ENCODE measurements at regions not wholly inside any gene's neighbourhood (a gene's known extent, or its start where the extent isn't known, plus 50 kb on each side); places are given as distances from the start of the nearest gene placed in this dataset.

DNA sequence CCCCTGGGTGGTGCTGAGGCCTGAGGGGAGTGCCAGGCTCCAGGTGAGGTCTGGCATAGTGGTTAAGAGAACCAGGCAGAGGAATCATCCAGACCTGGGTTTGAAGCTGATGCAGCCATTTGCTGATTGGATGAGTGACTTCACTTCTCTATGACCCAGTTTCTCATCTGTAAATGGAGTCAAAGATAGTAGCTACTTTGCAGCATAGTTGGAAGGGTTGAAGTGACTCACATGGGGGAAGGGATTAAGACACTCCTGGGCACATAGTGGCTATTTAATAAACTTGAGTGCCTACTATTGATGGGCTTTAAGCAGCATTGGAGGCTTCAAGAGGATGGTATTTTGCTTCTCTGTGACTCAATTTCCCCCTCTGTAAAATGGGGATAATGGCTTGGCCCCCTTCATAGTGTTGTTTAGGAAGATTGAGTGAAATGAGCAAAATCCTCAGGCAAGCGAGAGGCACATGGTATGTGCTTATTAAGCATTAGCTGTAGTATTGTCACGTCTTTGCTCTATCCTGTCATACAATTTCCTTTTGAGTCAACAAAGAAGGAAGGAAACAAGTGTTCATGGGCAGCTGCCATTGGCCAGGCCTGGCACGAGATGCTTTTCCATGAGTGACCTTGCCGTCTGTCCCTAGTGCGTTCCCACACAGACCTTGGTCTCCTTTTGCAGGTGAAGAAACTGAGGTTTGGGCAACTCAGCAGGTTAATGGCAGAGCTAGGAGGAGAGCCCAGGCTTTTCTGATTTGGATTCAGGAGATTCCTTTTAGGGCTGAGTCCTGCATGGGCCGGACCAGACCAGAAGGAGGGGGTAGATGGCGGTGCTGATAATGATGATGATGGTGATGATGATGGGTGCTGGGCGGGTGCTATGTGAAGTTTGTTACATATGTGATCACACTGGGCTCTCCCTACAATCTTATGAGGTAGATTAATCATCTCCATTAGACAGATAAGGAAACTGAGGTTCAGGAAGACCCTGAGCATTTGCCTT lies 131.1 kb upstream of the WNT4 start:
- Histone ChIP-seq H3K27ac (ENCODE audit: low read depth, low read length) (peak overlapping the region; percentile 89), H2AFZ (ENCODE audit: insufficient read depth, low read length, poor library complexity) (no peak overlapping the region), H3K23ac (ENCODE audit: low read length) (no peak overlapping the region), H3K9ac (ENCODE audit: low read length) (no peak overlapping the region), H3K9me3 (ENCODE audit: insufficient read depth, low read depth, low read length) (peaks cover 1% of the 10 kb centered on the region), H3K18ac (ENCODE audit: low read length) (peak overlapping the region; percentile 71), H3K4me2 (ENCODE audit: low read length) (no peak overlapping the region), H3K79me1 (ENCODE audit: low read length) (peaks cover 31% of the 10 kb centered on the region), H4K91ac (ENCODE audit: low read depth, low read length) (peak overlapping the region; percentile 97), H3K4me3 (ENCODE audit: low read depth, low read length) (no peak overlapping the region), H4K12ac (ENCODE audit: low read depth, low read length) (no peak overlapping the region), H3K4ac (ENCODE audit: low read depth, low read length) (no peak overlapping the region), H3K79me2 (ENCODE audit: control insufficient read depth, insufficient read depth, low read length, poor library complexity) (peaks cover 7% of the 10 kb centered on the region), H2BK12ac (ENCODE audit: low read length) (peak overlapping the region; percentile 62), H3K14ac (ENCODE audit: low read length) (peak overlapping the region; percentile 92), H2BK120ac (ENCODE audit: insufficient read depth, low read length, poor library complexity) (peak overlapping the region; percentile 98), H2AK5ac (ENCODE audit: low read length) (peak overlapping the region; percentile 57), H3K27me3 (ENCODE audit: insufficient read depth, low read length) (no peaks in the 10 kb centered on the region), H3K36me3 (ENCODE audit: control insufficient read depth in 1 of 2, insufficient read depth in 2 of 2, low read length in 2 of 2) (no peaks in the 10 kb centered on the region), H3K4me1 (ENCODE audit: control insufficient read depth in 1 of 2, insufficient read depth in 2 of 2, low read length in 2 of 2) (peaks cover 28 to 34% of the 10 kb centered on the region in 2 experiments), H4K8ac (ENCODE audit: low read depth, low read length) (peak overlapping the region; percentile 57), H2BK5ac (ENCODE audit: low read depth, low read length, poor library complexity) (peak overlapping the region; percentile 91)
- WGBS (ENCODE audit: extremely low coverage, insufficient coverage, insufficient read length): no CpG with 5 or more reads among the region's 8 CpGs
- DNase-seq: peak; percentile 77 to 93

DNA sequence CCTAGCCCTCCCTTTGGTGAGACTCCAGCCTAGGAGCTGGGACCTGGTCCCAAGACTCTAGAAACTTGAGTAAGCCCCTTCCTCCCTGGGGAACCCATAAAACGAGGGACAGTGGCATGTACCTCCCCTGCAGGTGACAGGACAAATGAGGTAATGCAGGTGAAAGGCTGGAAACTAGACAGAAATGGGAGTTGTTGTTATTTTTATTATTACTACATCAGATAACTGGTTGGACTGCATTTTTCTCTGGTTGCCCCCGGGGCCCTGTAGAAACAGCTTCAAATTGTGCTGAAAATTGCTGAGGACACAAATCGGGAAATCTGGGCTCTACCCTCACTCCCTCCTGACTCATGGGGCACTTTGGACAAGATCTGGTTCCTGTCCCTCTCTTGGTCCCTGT lies 132.3 kb upstream of the WNT4 start:
- peak overlapping the region; percentile 71 for H3K4ac ChIP-seq (ENCODE audit: low read depth, low read length)
- DNase-seq: peak; percentile 96 to 99
- peak overlapping the region; percentile 92 for H3K14ac ChIP-seq (ENCODE audit: low read length)
- H2AK5ac ChIP-seq (ENCODE audit: low read length): peak overlapping the region; percentile 64
- H3K4me2 ChIP-seq (ENCODE audit: low read length): peak overlapping the region; percentile 56
- H3K18ac ChIP-seq (ENCODE audit: low read length): peak overlapping the region; percentile 93
- peak overlapping the region; percentile 81 for H4K8ac ChIP-seq (ENCODE audit: low read depth, low read length)
- H3K27ac ChIP-seq (ENCODE audit: low read depth, low read length): peak overlapping the region; percentile 90
- H2BK5ac ChIP-seq (ENCODE audit: low read depth, low read length, poor library complexity): peak overlapping the region; percentile 91
- H3K23ac ChIP-seq (ENCODE audit: low read length): no peak overlapping the region
- no peaks in the 10 kb centered on the region for H3K9me3 ChIP-seq (ENCODE audit: insufficient read depth, low read depth, low read length)
- H3K9ac ChIP-seq (ENCODE audit: low read length): no peak overlapping the region
- no peaks in the 10 kb centered on the region for H3K27me3 ChIP-seq (ENCODE audit: insufficient read depth, low read length)
- H3K79me1 ChIP-seq (ENCODE audit: low read length): peaks cover 31% of the 10 kb centered on the region
- peaks cover 28 to 34% of the 10 kb centered on the region in 2 experiments for H3K4me1 ChIP-seq (ENCODE audit: control insufficient read depth in 1 of 2, insufficient read depth in 2 of 2, low read length in 2 of 2)
- peaks cover 7% of the 10 kb centered on the region for H3K79me2 ChIP-seq (ENCODE audit: control insufficient read depth, insufficient read depth, low read length, poor library complexity)
- H4K12ac ChIP-seq (ENCODE audit: low read depth, low read length): peak overlapping the region; percentile 40
- peak overlapping the region; percentile 97 for H4K91ac ChIP-seq (ENCODE audit: low read depth, low read length)
- no CpG with 5 or more reads among the region's 3 CpGs for WGBS (ENCODE audit: extremely low coverage, insufficient coverage, insufficient read length)
- H2AFZ ChIP-seq (ENCODE audit: insufficient read depth, low read length, poor library complexity): no peak overlapping the region
- H3K4me3 ChIP-seq (ENCODE audit: low read depth, low read length): no peak overlapping the region
- H3K36me3 ChIP-seq (ENCODE audit: control insufficient read depth in 1 of 2, insufficient read depth in 2 of 2, low read length in 2 of 2): no peaks in the 10 kb centered on the region
- H2BK12ac ChIP-seq (ENCODE audit: low read length): peak overlapping the region; percentile 96
- H2BK120ac ChIP-seq (ENCODE audit: insufficient read depth, low read length, poor library complexity): peak overlapping the region; percentile 98

DNA sequence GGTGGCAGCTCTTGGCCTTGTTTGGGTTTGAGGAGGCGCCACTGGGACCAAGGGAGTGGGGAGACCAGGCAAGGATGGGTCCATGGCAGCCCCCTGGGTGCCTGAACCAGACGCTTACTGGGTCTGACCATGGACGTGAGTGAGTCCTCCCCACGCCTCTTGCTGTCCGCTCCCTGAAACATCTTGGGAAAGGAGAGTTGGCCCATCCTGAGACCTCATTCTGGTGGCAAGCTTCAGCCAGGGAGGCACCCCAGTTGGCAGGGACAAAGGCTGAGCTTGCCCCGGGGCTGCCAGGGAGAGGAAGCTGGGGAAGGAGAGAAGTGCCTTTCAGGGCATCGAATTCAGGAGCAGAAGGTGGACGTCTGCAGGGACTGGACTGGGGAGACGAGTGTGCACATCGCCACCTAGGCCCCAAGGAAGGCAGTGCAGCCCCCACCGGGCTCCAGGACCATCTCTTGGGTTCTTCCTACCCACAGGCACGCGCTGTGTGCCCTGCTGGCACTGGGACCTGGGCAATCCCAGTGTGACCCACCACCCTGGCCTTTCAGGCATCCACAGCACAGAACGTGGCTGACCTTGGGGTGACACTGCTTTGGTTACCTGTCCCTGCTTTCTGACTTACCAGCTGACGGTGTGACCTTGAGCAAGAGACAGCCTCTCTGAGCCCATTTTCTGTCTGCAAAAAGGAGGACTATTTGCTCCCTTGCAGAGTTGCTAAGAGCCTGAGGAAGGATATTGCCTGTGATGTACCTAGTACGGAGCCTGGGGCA lies 132.9 kb upstream of the WNT4 start:
- H2AK5ac ChIP-seq (ENCODE audit: low read length): peak overlapping the region; percentile 63
- DNase-seq: peak; percentile 75 to 76
- H3K4ac ChIP-seq (ENCODE audit: low read depth, low read length): peak overlapping the region; percentile 29
- H3K4me2 ChIP-seq (ENCODE audit: low read length): peak overlapping the region; percentile 53
- H3K36me3 ChIP-seq (ENCODE audit: control insufficient read depth in 1 of 2, insufficient read depth in 2 of 2, low read length in 2 of 2): no peaks in the 10 kb centered on the region
- no peak overlapping the region for H2AFZ ChIP-seq (ENCODE audit: insufficient read depth, low read length, poor library complexity)
- H3K9ac ChIP-seq (ENCODE audit: low read length): no peak overlapping the region
- H3K27me3 ChIP-seq (ENCODE audit: insufficient read depth, low read length): no peaks in the 10 kb centered on the region
- H3K79me1 ChIP-seq (ENCODE audit: low read length): peaks cover 31% of the 10 kb centered on the region
- peaks cover 7% of the 10 kb centered on the region for H3K79me2 ChIP-seq (ENCODE audit: control insufficient read depth, insufficient read depth, low read length, poor library complexity)
- no CpG with 5 or more reads among the region's 16 CpGs for WGBS (ENCODE audit: extremely low coverage, insufficient coverage, insufficient read length)
- H2BK12ac ChIP-seq (ENCODE audit: low read length): peak overlapping the region; percentile 90
- peaks cover 28 to 34% of the 10 kb centered on the region in 2 experiments for H3K4me1 ChIP-seq (ENCODE audit: control insufficient read depth in 1 of 2, insufficient read depth in 2 of 2, low read length in 2 of 2)
- no peak overlapping the region for H3K4me3 ChIP-seq (ENCODE audit: low read depth, low read length)
- peak overlapping the region; percentile 73 for H3K14ac ChIP-seq (ENCODE audit: low read length)
- H2BK120ac ChIP-seq (ENCODE audit: insufficient read depth, low read length, poor library complexity): peak overlapping the region; percentile 86
- H3K27ac ChIP-seq (ENCODE audit: low read depth, low read length): peak overlapping the region; percentile 90
- peak overlapping the region; percentile 86 for H4K91ac ChIP-seq (ENCODE audit: low read depth, low read length)
- H3K9me3 ChIP-seq (ENCODE audit: insufficient read depth, low read depth, low read length): no peaks in the 10 kb centered on the region
- peak overlapping the region; percentile 64 for H3K18ac ChIP-seq (ENCODE audit: low read length)
- peak overlapping the region; percentile 81 for H4K8ac ChIP-seq (ENCODE audit: low read depth, low read length)
- no peak overlapping the region for H3K23ac ChIP-seq (ENCODE audit: low read length)
- H2BK5ac ChIP-seq (ENCODE audit: low read depth, low read length, poor library complexity): peak overlapping the region; percentile 80
- H4K12ac ChIP-seq (ENCODE audit: low read depth, low read length): peak overlapping the region; percentile 9

DNA sequence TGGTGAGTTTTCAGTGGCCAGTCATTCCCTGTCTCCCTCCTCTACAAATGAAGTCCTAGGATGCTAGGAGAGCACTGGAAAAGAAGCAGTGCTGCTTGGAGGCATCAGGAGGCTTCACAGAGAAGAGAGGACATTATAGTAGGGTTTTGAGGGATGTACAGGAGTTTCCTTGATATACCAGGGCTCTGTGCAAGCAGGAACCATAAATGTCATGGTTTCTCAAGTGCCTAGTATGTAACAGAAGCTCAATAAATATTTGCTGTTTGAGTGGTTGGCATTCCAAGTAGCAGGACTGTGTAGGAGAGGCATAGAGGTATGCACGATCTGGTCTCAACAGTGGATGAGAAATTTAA lies 133.5 kb upstream of the WNT4 start:
- Histone ChIP-seq H4K12ac (ENCODE audit: low read depth, low read length) (no peak overlapping the region), H2AFZ (ENCODE audit: insufficient read depth, low read length, poor library complexity) (no peak overlapping the region), H2BK5ac (ENCODE audit: low read depth, low read length, poor library complexity) (no peak overlapping the region), H3K36me3 (ENCODE audit: control insufficient read depth in 1 of 2, insufficient read depth in 2 of 2, low read length in 2 of 2) (no peaks in the 10 kb centered on the region), H4K91ac (ENCODE audit: low read depth, low read length) (no peak overlapping the region), H3K18ac (ENCODE audit: low read length) (no peak overlapping the region), H4K8ac (ENCODE audit: low read depth, low read length) (no peak overlapping the region), H3K4me3 (ENCODE audit: low read depth, low read length) (no peak overlapping the region), H2BK12ac (ENCODE audit: low read length) (peak overlapping the region; percentile 88), H3K9ac (ENCODE audit: low read length) (no peak overlapping the region), H3K4me2 (ENCODE audit: low read length) (no peak overlapping the region), H3K27ac (ENCODE audit: low read depth, low read length) (no peak overlapping the region), H2AK5ac (ENCODE audit: low read length) (peak overlapping the region; percentile 63), H3K4me1 (ENCODE audit: control insufficient read depth in 1 of 2, insufficient read depth in 2 of 2, low read length in 2 of 2) (peaks cover 28 to 34% of the 10 kb centered on the region in 2 experiments), H3K14ac (ENCODE audit: low read length) (no peak overlapping the region), H3K27me3 (ENCODE audit: insufficient read depth, low read length) (no peaks in the 10 kb centered on the region), H3K23ac (ENCODE audit: low read length) (no peak overlapping the region), H3K9me3 (ENCODE audit: insufficient read depth, low read depth, low read length) (no peaks in the 10 kb centered on the region), H3K4ac (ENCODE audit: low read depth, low read length) (no peak overlapping the region), H3K79me1 (ENCODE audit: low read length) (peaks cover 31% of the 10 kb centered on the region), H2BK120ac (ENCODE audit: insufficient read depth, low read length, poor library complexity) (no peak overlapping the region), H3K79me2 (ENCODE audit: control insufficient read depth, insufficient read depth, low read length, poor library complexity) (peaks cover 7% of the 10 kb centered on the region)
- DNase-seq: peak in 1 of 2 donors; percentile 47
- WGBS (ENCODE audit: extremely low coverage, insufficient coverage, insufficient read length): no CpG with 5 or more reads among the region's 1 CpG
